GM19395 (cell line): ENCODE measurements at regions not wholly inside any gene's neighbourhood (a gene's known extent, or its start where the extent isn't known, plus 50 kb on each side); places are given as distances from the start of the nearest gene placed in this dataset.
"Not testable (repeated sequence)": the region's sequence is repeated elsewhere in the genome, so short reads cannot be mapped to it uniquely, and the experiment has no call there.

Experiments
- ATAC-seq: cut with Tn5 transposase; IDR thresholded peaks from one replicate; pipeline ENCODE4 v1.9.1; 2021; ENCODE audit warnings: mild to moderate bottlenecking, moderate library complexity; ENCODE audit not compliant: unreplicated experiment

DNA sequence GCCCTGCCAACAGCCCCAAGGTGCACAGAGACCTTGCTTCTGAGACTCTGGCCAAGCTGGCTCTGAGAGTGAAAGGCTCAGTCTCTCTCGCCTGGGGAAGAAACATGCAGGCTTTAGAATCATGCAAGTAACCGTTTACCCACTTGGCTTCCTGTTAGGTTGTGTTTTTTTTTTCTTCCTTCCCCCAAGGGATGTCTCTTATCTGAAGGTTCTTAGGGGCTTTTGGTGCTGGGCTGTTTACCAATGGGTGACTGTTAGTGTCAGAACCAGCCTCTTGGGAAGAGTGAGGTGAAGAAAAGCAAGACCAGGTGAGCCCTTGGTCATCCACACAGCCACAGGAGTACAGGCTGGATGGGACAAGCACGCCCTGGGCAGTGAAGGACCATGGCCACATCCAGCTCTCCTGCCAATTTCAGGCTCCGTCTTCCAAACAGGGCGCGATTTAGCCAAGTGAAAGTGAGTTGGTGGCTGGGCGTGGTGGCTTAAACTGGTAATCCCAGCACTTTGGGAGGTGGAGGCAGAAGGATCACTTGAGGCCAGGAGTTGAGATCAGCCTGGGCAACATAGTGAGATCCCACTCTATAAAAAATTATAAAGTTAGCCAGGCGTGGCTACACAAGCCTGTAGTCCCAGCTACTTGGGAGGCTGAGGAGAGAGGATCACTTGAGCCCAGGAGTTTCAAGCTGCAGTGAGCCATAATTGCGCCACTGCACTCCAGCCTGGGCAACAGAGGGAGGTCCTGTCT is 76.3 kb upstream of the CUX1 start:
- ATAC-seq: no peak

DNA sequence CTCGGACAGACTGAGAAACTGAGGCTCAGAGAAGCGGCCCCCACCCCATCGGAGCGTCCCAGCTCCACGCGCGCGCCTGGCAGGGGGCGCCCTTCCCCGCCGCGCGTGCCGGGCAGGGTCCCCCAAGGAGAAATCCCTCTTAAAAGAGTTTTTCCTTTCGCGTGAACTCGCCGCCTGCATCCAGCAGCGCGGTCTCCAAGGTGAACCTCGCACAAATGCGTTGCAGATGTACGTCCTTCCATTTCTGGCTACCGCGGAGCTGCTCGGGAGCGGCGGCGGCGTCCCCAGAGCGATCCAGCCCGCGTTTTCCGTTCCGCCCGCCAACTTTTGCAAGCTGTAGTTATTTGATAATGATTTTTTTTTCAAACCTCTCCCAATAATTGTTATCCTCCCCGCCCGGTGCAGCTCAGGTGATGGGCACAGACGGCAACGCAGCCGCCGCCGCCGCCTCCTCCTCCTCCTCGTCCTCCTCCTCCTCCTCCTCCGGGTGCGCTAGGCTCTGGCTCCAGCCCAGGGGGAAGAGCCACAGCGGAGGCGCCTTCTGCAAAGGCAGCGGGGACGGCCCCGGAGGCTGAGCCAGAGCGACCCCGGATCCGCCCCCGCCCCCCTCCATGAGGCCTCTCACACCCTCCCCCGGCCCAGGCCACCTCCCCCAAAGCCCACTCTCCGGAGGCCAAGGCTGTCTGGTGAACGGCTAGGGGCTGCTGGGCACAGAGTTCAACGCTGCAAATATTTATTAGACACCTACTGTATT is 74.0 kb upstream of the CUX1 start:
- ATAC-seq: no peak

DNA sequence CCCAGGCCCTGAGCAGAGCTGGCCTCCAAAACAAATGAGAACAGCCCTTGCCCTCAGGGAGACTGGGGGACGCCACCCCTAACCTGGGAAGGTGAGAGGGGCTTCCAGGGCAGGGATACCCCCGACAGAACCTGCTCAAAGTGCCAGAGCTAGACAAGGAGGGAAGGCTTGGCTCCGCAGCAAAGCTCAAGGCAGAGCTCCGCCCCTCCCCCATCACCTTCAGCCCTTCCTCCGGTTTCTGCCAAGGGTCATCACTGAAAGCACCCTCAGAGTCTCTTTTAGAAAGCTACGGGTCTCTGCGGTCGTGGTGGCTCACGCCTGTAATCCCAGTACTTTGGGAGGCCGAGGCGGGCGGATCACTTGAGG is 73.4 kb upstream of the CUX1 start:
- no peak for ATAC-seq

DNA sequence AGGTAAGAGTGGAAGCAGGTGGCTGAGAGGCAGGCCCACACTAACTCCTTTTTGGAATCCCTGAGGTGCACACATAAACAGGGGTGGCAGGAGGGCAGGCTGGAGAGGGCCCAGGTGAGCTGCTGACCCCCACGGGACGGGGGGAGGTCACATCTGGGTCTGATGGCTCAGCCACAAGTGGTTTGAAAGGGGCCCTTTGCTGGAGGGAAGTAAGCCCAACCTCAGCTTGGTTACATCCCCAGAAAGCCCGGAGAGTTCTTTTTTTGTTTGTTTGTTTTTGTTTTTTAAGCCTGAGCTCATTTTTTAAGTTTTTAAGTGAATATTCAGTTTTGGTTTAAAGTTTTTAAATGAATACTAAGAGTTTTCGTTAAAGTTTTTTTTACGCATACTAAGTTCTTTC is 72.8 kb upstream of the CUX1 start:
- no peak for ATAC-seq

DNA sequence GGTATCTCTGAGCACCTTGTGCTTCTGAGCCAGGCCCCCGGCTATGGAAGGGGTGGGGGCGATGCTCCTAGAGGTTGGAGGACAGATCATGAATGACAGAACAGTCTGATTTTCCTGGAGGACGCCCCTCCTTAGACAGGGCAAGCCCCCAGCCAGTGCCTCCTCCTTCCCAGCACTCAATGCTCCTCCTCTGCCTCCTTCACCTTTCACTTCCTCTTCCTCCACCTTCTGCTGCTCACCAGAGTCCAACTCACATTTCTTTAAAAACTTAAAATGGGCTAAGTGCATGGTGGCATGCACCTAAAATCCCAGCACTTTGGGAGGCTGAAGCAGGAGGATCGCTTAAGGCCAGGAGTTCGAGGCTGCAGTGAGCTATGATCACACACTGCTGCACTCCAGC is 71.1 kb upstream of the CUX1 start:
- ATAC-seq: no peak

DNA sequence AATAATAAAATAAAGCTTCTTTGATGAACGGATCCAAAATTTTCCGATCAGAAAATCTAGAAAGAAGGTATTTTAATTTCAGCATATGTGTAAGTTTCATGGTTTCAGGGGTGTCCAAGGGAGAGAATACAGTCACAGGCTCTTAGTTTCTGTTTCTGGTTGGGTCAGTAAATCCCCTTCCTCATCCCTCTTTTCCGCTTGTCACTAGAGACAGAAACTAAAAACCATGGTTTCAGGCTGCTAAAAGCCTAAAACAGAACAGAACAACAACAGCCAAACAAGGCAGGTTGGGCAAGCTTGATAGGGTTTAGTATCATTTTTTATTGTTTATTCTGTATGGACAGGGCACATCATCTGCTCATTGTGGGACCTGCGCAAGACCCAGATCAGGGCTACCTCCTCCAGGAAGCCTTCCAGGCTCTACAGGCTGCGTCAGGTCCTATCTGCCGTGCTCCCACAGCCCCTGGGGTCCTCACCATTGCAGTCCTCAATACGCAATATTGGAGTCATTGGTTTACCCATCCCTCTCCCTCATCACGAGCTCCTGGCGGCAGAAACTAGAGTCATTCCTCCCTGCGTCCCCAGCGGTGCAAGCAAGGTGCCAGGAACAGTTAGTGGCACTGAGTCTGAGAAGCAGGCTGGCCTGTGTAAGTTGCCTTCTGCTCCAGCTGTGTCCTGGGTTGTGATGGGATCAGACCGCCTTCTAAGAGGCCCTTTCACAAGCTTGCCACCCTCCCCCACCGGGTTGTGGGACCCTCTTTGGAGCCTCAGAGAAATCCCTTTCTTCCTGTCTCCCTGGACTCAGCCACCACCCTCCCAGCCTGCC is 70.2 kb upstream of the CUX1 start:
- ATAC-seq: no peak

DNA sequence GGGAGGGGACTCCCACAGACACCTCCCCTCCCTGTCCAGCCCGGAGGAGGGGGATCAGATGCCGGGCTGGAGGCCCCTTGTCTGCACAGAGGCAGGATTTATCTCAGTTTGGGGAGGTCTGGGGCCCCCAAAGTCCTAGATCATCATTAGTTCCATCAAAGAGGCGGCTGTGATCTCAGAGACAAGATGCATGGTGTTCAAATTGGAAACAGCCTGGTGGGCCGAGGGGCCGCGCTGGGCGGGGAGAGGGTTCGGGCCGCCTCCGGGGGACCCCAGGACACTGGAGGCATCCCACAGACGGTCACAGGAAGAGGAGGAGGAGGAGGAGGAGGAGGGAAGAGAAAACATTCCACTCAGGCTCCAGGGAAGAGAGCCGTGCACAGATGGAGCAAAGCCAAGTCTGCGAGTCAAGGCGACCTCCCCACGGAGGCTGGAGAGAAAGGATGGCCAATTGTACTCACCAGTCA is 69.5 kb upstream of the CUX1 start:
- no peak for ATAC-seq

DNA sequence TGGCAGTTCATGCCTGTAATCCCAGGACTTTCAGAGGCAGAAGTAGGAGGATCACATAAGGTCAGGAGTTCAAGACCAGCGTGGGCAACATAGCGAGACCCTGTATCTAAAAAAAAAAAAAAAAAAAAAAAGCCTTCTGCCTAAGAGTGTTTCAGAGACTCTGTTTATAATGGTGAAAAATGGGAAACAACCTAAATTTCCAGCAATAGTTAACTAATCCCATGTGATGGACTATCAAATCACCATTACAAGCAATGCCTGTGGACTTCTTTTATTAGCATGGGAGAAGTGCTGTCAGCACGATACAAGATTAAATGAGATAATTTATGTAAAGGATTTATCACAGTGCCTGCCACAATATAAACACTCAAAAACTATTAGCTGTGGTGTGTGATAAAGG is 67.5 kb upstream of the CUX1 start:
- ATAC-seq: no peak

DNA sequence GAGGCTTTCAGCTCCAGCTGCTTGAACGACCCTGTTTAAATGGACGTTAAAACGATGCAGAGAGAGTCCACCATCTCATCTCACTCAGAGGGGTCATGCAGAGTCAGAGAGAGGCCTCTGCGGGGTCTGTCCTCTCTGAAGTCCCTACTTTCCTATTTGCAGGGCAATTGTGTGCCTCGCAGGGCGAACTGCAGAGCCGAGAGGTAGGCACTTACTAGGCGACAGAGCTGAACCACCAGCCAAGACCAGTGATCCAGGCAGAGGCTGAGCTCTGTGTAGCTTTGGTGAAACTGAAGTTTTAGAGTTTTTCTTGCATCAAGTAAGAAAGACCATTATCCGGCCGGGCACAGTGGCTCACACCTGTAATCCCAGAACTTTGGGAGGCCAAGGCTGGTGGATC is 64.1 kb upstream of the CUX1 start:
- no peak for ATAC-seq

DNA sequence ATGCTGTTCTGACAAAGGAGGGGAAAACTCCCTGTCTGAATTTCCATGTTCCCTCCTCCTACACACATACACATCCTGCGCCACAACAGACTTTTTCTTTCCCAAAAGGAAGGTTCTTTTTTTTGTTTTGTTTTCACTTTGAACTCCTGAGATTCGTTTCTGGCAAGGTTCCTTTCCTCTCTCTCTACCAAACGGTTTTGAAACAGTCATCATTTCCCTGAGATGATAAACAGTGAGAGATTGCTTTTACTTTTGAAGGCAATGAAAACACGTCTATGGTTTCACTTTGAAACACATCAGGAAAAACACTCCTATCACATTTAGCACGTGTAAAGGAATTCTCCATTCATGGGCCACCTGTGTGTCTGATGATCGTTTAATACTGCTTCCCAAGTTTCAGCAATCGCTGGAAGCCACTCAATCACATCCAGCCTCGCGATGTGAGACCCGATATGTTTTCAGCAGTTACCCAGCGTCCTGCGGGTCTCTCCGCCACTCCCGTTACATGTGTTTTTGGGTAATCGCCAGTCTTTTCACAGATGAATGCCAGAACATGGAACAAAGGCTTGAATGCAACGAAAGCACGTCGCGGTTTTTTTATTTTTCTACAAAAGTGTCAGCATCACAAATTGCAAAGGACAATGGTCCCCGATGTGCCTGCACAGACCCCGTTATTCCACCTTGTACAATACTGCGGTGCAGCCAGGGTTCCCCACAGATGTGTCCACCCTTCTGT is 62.8 kb upstream of the CUX1 start:
- no peak for ATAC-seq

DNA sequence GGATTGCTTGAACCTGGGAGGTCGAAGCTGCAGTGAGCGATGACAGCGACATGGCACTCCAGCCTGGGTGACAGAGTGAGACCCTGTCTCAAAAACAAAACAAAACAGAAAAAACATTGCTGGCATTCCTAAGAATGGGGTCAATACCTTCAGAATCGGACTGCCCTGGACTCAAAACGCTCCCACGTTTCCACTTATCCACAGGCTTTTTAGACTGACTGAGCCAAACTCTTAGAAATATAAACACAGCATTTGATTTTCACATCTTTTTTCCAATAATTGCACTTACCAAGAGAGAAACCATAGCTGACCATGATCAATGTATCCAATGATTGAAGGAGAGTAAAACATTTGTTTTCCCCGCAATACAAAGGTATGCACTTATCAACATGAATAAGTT is 59.5 kb upstream of the CUX1 start:
- ATAC-seq: no peak

DNA sequence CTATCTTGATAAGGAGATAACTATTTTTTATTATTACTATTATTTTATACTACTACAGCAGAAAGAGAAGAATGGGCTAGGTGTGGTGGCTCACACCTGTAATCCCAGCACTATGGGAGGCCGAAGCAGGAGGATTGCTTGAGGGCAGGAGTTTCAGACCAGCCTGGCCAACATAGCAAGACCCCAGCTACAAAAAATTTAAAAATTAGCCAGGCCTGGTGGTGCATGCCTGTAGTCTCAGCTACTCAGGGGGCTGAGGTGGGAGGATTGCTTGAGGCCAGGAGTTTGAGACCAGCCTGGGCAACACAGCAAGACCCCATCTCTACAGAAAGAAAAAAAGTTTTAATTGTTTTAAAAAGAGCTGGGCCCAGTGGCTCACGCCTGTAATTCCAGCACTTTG is 58.9 kb upstream of the CUX1 start:
- ATAC-seq: not testable (repeated sequence)

DNA sequence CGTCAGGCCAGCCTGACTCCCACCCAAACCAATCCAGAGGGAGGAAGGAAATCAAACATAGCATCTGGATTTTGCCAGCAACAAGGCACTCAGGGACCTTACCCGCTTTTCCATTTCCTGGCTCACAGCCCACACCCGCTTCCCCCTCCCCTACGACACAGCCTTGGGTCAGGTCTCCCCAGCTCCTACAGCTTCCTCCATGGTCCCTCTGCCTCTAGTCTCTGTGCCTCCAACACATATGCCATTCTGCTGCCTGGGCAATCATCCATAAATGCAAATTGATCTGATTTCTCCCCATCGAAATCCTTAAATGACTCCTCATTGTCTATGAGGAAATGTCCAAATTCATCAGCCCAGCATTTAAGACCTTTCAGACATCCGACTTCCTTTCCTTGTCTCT is 53.2 kb upstream of the CUX1 start:
- ATAC-seq: no peak

DNA sequence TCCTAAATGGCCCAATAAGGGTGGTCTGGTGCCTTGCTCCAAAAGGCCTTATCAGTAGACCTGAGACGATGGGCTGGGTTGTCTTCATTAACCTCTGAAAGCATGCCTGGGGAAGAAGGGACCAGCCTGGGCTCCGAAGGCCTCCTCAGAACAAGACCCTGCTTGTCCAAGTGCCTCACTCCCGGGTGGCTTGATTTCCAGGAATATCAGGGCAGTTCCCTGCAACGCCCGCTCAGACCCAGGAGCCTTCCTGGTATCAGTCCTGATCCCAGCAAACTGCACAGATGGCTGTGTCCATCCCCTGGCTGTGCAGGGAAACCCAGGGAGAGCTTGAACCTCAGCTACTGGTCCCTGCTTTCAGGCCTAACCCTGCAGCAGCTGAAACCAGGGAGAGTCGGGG is 49.9 kb upstream of the CUX1 start:
- ATAC-seq: no peak
